H9 (cell line): ENCODE measurements at regions not wholly inside any gene's neighbourhood (a gene's known extent, or its start where the extent isn't known, plus 50 kb on each side); places are given as distances from the start of the nearest gene placed in this dataset.

Source experiments
- DNase-seq: peaks from one replicate; pipeline ENCODE4 v3.0.0-alpha.2; 2017
- H2AFZ ChIP-seq: one replicate; pipeline ENCODE4 v1.6.1; 2013; ENCODE audit warnings: mild to moderate bottlenecking, low read length, control low read depth, moderate library complexity
- H2AK5ac ChIP-seq: 2 replicates; pipeline ENCODE4 v1.6.1; 2013; ENCODE audit warnings: low read length, control low read depth, mixed read lengths; ENCODE audit not compliant: insufficient read length
- H2BK120ac ChIP-seq: one replicate; pipeline ENCODE4 v1.6.1; 2013; ENCODE audit warnings: low read depth, mild to moderate bottlenecking, low read length, control low read depth, inconsistent platforms; ENCODE audit not compliant: poor library complexity, severe bottlenecking
- H2BK12ac ChIP-seq: 2 replicates; pipeline ENCODE4 v1.6.1; 2013; ENCODE audit warnings: low read length, control low read depth, mixed read lengths, low read depth; ENCODE audit not compliant: insufficient read length
- H2BK15ac ChIP-seq: 2 replicates; pipeline ENCODE4 v1.6.1; 2013; ENCODE audit warnings: low read depth, low read length, control low read depth
- H2BK20ac ChIP-seq: one replicate; pipeline ENCODE4 v1.6.1; 2013; ENCODE audit warnings: low read depth, mild to moderate bottlenecking, low read length, control low read depth, inconsistent platforms; ENCODE audit not compliant: poor library complexity, severe bottlenecking
- H2BK5ac ChIP-seq: 2 replicates; pipeline ENCODE4 v1.6.1; 2013; ENCODE audit warnings: low read length, control low read depth, mixed read lengths; ENCODE audit not compliant: insufficient read length
- H3K14ac ChIP-seq: 2 replicates; pipeline ENCODE4 v1.6.1; 2013; ENCODE audit warnings: low read length, control low read depth; ENCODE audit not compliant: insufficient read depth
- H3K18ac ChIP-seq: 2 replicates; pipeline ENCODE4 v1.6.1; 2013; ENCODE audit warnings: low read depth, mild to moderate bottlenecking, mixed read lengths, low read length, control low read depth; ENCODE audit not compliant: insufficient read length
- H3K23ac ChIP-seq: 2 replicates; pipeline ENCODE4 v1.6.1; 2013; ENCODE audit warnings: low read length, control low read depth, mixed read lengths, low read depth; ENCODE audit not compliant: insufficient read length
- H3K23me2 ChIP-seq: 2 replicates; pipeline ENCODE4 v1.6.1; 2013; ENCODE audit warnings: low read depth, mild to moderate bottlenecking, mixed read lengths, low read length, control low read depth; ENCODE audit not compliant: insufficient read length, poor library complexity, severe bottlenecking
- H3K27ac ChIP-seq: 2 replicates; pipeline ENCODE4 v1.5.1; 2013; ENCODE audit warnings: low read length, control low read depth, mixed read lengths, low read depth; ENCODE audit not compliant: insufficient read length
- H3K27me3 ChIP-seq: 2 replicates; pipeline ENCODE4 v1.6.1; 2013; ENCODE audit warnings: low read length, control low read depth, inconsistent platforms; ENCODE audit not compliant: insufficient read depth
- H3K4ac ChIP-seq: 2 replicates; pipeline ENCODE4 v1.6.1; 2013; ENCODE audit warnings: low read depth, mild to moderate bottlenecking, control low read depth, inconsistent platforms, low read length, moderate library complexity
- H3K4me1 ChIP-seq: 2 replicates; pipeline ENCODE4 v1.6.1; 2013; ENCODE audit warnings: low read length, control low read depth, inconsistent platforms; ENCODE audit not compliant: insufficient read depth
- H3K4me2 ChIP-seq: 2 replicates; pipeline ENCODE4 v1.6.1; 2013; ENCODE audit warnings: low read length, control low read depth, mixed read lengths; ENCODE audit not compliant: insufficient read length, insufficient read depth
- H3K56ac ChIP-seq: 2 replicates; pipeline ENCODE4 v1.6.1; 2013; ENCODE audit warnings: low read depth, mild to moderate bottlenecking, mixed read lengths, low read length, control low read depth; ENCODE audit not compliant: insufficient read length
- H3K79me1 ChIP-seq: 2 replicates; pipeline ENCODE4 v1.6.1; 2013; ENCODE audit warnings: low read depth, mild to moderate bottlenecking, moderate library complexity, low read length, control low read depth, inconsistent platforms; ENCODE audit not compliant: insufficient read depth, poor library complexity, severe bottlenecking
- H3K79me2 ChIP-seq: 2 replicates; pipeline ENCODE4 v1.6.1; 2013; ENCODE audit warnings: low read length, control low read depth, inconsistent platforms; ENCODE audit not compliant: insufficient read depth
- H3K9ac ChIP-seq: 2 replicates; pipeline ENCODE4 v1.6.1; 2013; ENCODE audit warnings: low read length, control low read depth, mixed read lengths; ENCODE audit not compliant: insufficient read length; ENCODE audit errors: extremely low read depth
- H3K9me3 ChIP-seq: one replicate; pipeline ENCODE4 v1.6.1; 2013; ENCODE audit warnings: low read depth, low read length, inconsistent platforms; ENCODE audit not compliant: control insufficient read depth
- H3T11ph ChIP-seq: one replicate; pipeline ENCODE4 v1.6.1; 2013; ENCODE audit warnings: mild to moderate bottlenecking, low read length, control low read depth, inconsistent platforms
- H4K20me1 ChIP-seq: one replicate; pipeline ENCODE4 v1.6.1; 2013; ENCODE audit not compliant: control insufficient read depth, insufficient read length, insufficient read depth
- H4K5ac ChIP-seq: 2 replicates; pipeline ENCODE4 v1.6.1; 2013; ENCODE audit warnings: low read depth, mild to moderate bottlenecking, mixed read lengths, low read length, control low read depth; ENCODE audit not compliant: insufficient read length
- H4K8ac ChIP-seq: replicated peaks from 2 replicates; pipeline ENCODE4 v1.6.1; 2013; ENCODE audit warnings: low read length, control low read depth, mixed read lengths, low read depth; ENCODE audit not compliant: insufficient read length
- H4K91ac ChIP-seq: 2 replicates; pipeline ENCODE4 v1.6.1; 2013; ENCODE audit warnings: low read depth, mild to moderate bottlenecking, moderate library complexity, mixed read lengths, low read length, control low read depth; ENCODE audit not compliant: insufficient read length
- H3K27ac Mint-ChIP-seq, 3 experiments: 2 replicates in 2 of 3; 3 replicates in 1 of 3; pipeline ENCODE4 v1.8.0; 2020 to 2021; ENCODE audit warnings: mixed read lengths in 3 of 3, mild to moderate bottlenecking in 1 of 3, moderate library complexity in 1 of 3
- H3K27me3 Mint-ChIP-seq: 2 replicates; pipeline ENCODE4 v1.8.0; 2021; ENCODE audit warnings: low read depth, mild to moderate bottlenecking, moderate library complexity, mixed read lengths
- H3K36me3 Mint-ChIP-seq, 3 experiments: 2 replicates in 2 of 3; 3 replicates in 1 of 3; pipeline ENCODE4 v1.8.0; 2020 to 2021; ENCODE audit warnings: low read depth in 3 of 3, mixed read lengths in 3 of 3; ENCODE audit not compliant: insufficient read depth in 1 of 3
- H3K4me1 Mint-ChIP-seq, 2 experiments: 2 replicates each; pipeline ENCODE4 v1.8.0; 2020; ENCODE audit warnings: mixed read lengths in 2 of 2
- H3K4me3 Mint-ChIP-seq, 2 experiments: 2 replicates in 1 of 2; 3 replicates in 1 of 2; pipeline ENCODE4 v1.8.0; 2020 to 2021; ENCODE audit warnings: mild to moderate bottlenecking in 2 of 2, mixed read lengths in 2 of 2, moderate library complexity in 1 of 2
- H3K9me3 Mint-ChIP-seq, 2 experiments: 2 replicates in 1 of 2; 3 replicates in 1 of 2; pipeline ENCODE4 v1.8.0; 2020; ENCODE audit warnings: mild to moderate bottlenecking in 2 of 2, mixed read lengths in 2 of 2, moderate library complexity in 1 of 2
- WGBS: extraction: QIAGEN DNeasy Blood & Tissue Kit; methylation state at CpG from one replicate; pipeline ENCODE4 v1.1.7; 2013; ENCODE audit warnings: missing lambda C conversion rate, low lambda C conversion rate, mixed read lengths; ENCODE audit not compliant: insufficient read length; ENCODE audit errors: extremely low coverage; 5-methylcytosine and 5-hydroxymethylcytosine counted together
- TF ChIP-seq, protein P1 (sequence below): fragments of 200-600 bp; sonication (generic); conservative IDR thresholded peaks from 3 replicates; pipeline ENCODE4 v1.8.0; 2021; ENCODE audit warnings: antibody characterized with exemption, mild to moderate bottlenecking

DNA sequence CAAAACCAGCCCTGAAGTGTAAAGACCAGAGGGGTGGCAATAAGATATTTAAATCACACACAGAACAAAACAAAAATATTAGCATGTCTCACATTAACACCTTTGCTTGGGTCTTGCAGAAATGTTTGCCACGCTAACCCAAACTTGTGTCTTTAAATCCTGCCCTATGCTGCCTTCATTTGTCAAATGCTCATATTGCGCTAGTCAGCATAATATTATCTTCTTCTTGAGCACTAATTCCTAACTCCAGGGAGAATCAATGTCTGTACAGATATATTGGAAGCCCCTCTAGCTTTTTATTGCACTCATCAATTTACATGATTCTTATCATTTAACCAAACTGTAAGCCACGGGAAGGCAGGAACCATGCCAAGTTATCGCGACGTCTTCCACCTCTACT is 614.8 kb upstream of the SOX9 start:
- no peak overlapping the region for H4K91ac ChIP-seq
- H3K23me2 ChIP-seq = no peaks in the 10 kb centered on the region
- Mint-ChIP-seq H3K9me3 (no peaks in the 10 kb centered on the region), H3K27me3 (no peaks in the 10 kb centered on the region; the same call in 1 of the 2 replicates), H3K27ac (no peak overlapping the region), H3K4me1 (peaks cover 7% of the 10 kb centered on the region in 2 experiments), H3K4me3 (no peak overlapping the region), H3K36me3 (no peaks in the 10 kb centered on the region)
- TF ChIP-seq, protein P1, sequence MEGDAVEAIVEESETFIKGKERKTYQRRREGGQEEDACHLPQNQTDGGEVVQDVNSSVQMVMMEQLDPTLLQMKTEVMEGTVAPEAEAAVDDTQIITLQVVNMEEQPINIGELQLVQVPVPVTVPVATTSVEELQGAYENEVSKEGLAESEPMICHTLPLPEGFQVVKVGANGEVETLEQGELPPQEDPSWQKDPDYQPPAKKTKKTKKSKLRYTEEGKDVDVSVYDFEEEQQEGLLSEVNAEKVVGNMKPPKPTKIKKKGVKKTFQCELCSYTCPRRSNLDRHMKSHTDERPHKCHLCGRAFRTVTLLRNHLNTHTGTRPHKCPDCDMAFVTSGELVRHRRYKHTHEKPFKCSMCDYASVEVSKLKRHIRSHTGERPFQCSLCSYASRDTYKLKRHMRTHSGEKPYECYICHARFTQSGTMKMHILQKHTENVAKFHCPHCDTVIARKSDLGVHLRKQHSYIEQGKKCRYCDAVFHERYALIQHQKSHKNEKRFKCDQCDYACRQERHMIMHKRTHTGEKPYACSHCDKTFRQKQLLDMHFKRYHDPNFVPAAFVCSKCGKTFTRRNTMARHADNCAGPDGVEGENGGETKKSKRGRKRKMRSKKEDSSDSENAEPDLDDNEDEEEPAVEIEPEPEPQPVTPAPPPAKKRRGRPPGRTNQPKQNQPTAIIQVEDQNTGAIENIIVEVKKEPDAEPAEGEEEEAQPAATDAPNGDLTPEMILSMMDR = no peak
- no peak overlapping the region for H4K5ac ChIP-seq
- H3K27me3 ChIP-seq = no peaks in the 10 kb centered on the region
- no peaks in the 10 kb centered on the region for H3K79me2 ChIP-seq
- no peaks in the 10 kb centered on the region for H3K4me1 ChIP-seq
- no peak overlapping the region for H3K9ac ChIP-seq
- no peak overlapping the region for H3T11ph ChIP-seq
- H2AK5ac ChIP-seq = no peak overlapping the region
- no peaks in the 10 kb centered on the region for H3K9me3 ChIP-seq
- H2AFZ ChIP-seq = no peak overlapping the region
- no peak overlapping the region for H3K18ac ChIP-seq
- H4K8ac ChIP-seq = no peak overlapping the region
- H3K4ac ChIP-seq = no peak overlapping the region
- H3K27ac ChIP-seq = no peak overlapping the region
- H4K20me1 ChIP-seq = no peaks in the 10 kb centered on the region
- H3K79me1 ChIP-seq = no peaks in the 10 kb centered on the region
- H2BK5ac ChIP-seq = no peak overlapping the region
- H2BK120ac ChIP-seq = no peak overlapping the region
- no peak overlapping the region for H3K14ac ChIP-seq
- DNase-seq = no peak
- no peak overlapping the region for H3K23ac ChIP-seq
- no peak overlapping the region for H3K56ac ChIP-seq
- H2BK20ac ChIP-seq = no peak overlapping the region
- H2BK12ac ChIP-seq = no peak overlapping the region
- no peak overlapping the region for H3K4me2 ChIP-seq
- H2BK15ac ChIP-seq = no peak overlapping the region
- WGBS = no CpG with 5 or more reads among the region's 6 CpGs
